ENCODE measurements at regions not wholly inside any gene's neighbourhood (a gene's known extent, or its start where the extent isn't known, plus 50 kb on each side); places are given as distances from the start of the nearest gene placed in this dataset.

DNA sequence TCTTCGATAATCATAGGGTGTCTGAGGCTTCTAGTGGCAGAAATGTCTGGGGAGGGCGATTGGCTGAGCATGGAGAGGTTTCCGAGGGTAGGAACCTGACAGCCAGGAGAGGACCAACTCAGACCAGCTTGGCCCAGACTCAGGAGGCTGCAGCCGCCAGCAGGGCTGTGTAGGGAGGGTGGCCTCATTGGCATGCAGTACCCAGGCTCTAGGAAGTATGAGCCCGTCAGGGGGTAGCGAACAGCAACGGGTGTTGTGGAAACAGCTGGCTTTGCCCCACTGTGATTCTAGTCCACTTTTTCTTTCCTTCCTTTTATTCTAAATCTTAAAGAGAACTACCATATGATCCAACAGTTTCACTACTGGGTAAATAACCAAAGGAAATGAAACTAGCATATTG, 103.3 kb downstream of the DIRAS3 start:
- Histone ChIP-seq H3K36me3 (ENCODE audit: control insufficient read depth, insufficient read depth, low read length) (no peaks in the 10 kb centered on the region), H3K27me3 (ENCODE audit: control insufficient read depth, insufficient read depth, low read length) (peaks cover 5% of the 10 kb centered on the region), H3K4me3 (ENCODE audit: low read depth, low read length) (no peak overlapping the region)
- no peak for DNase-seq (ENCODE audit: low read depth)
- no peak for FAIRE-seq
- TF ChIP-seq, protein P1, sequence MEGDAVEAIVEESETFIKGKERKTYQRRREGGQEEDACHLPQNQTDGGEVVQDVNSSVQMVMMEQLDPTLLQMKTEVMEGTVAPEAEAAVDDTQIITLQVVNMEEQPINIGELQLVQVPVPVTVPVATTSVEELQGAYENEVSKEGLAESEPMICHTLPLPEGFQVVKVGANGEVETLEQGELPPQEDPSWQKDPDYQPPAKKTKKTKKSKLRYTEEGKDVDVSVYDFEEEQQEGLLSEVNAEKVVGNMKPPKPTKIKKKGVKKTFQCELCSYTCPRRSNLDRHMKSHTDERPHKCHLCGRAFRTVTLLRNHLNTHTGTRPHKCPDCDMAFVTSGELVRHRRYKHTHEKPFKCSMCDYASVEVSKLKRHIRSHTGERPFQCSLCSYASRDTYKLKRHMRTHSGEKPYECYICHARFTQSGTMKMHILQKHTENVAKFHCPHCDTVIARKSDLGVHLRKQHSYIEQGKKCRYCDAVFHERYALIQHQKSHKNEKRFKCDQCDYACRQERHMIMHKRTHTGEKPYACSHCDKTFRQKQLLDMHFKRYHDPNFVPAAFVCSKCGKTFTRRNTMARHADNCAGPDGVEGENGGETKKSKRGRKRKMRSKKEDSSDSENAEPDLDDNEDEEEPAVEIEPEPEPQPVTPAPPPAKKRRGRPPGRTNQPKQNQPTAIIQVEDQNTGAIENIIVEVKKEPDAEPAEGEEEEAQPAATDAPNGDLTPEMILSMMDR (IDR thresholded peaks at IDR 0.05; ENCODE audit: insufficient read depth, low read length, severe bottlenecking), result no peak

DNA sequence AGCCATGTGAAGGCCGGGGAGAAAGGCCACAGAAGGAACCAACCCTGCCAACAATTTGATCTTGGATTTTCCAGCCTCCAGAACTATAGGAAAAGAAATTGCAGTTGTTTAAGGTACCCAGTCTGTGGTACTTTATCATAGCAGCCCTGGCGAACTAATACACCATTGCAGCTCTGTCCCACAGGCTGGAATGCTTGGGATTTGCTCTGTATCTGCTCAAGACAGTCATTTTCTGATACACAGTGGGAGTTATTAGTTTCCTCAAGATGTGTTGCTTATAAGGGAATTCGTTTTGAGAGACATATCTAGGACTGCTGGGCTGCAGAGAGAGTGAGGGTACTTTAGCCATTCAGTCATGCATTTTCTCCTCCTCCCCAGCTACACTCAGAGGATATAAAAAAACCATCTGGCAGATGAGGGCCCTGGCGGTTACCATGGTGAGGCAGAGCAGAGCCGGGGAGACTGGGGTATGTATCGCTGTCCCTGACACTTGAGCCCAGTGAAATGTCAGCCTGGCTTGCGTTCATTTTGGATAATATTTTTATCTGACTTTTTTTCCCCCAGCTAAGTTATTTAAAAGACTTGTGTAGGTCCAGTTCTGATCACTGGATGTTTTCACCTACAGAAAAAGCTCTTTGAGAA, 104.6 kb downstream of the DIRAS3 start:
- DNase-seq (ENCODE audit: low read depth), result no peak
- no peak for FAIRE-seq
- H3K4me3 ChIP-seq (ENCODE audit: low read depth, low read length), result no peak overlapping the region
- no peaks in the 10 kb centered on the region for H3K36me3 ChIP-seq (ENCODE audit: control insufficient read depth, insufficient read depth, low read length)
- TF ChIP-seq, protein P1 (IDR thresholded peaks at IDR 0.05; ENCODE audit: insufficient read depth, low read length, severe bottlenecking), result no peak
- H3K27me3 ChIP-seq (ENCODE audit: control insufficient read depth, insufficient read depth, low read length), result peaks cover 3% of the 10 kb centered on the region

DNA sequence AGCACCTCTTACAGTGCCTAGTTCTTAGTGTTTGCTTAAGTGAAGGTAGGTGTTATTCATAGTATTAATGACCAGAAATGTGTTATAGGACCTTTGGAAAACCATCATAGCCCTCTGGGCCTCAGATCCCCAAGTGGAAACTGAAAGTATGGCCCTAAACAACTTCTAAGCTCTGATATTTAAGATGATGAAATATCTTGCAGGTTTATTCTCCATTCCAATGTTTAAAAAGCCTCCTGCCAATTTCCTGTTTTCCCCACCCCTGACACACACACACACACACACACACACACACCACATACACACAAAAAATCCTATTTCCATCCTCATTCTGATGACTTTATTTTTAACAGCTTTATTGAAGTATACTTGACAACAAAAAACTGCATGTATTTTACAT, 108.2 kb downstream of the DIRAS3 start:
- Histone ChIP-seq H3K4me3 (ENCODE audit: low read depth, low read length) (no peak overlapping the region), H3K27me3 (ENCODE audit: control insufficient read depth, insufficient read depth, low read length) (peaks cover 1% of the 10 kb centered on the region), H3K36me3 (ENCODE audit: control insufficient read depth, insufficient read depth, low read length) (no peaks in the 10 kb centered on the region)
- FAIRE-seq (no peak), DNase-seq (ENCODE audit: low read depth) (no peak)
- TF ChIP-seq, protein P1 (IDR thresholded peaks at IDR 0.05; ENCODE audit: insufficient read depth, low read length, severe bottlenecking), result no peak

DNA sequence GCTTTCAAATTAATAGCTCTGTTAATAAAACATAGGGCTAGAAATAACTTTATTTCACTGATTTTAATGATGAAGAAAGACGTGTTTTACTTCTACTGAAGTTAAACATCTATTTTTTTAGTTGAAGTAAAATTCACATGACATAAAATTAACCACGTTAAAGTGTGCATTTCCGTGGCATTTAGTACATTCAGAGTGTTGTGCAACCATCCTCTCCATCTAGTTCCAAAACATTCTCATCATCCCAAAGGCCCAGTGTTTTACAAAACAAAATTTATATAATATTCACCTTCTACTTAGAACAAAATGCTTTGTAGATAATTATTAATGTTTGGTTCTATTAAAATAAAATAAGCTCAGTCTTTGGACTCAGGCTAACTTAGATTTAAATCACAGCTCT, 108.5 kb upstream of the GNG12 start:
- no peaks in the 10 kb centered on the region for H3K36me3 ChIP-seq (ENCODE audit: control insufficient read depth, insufficient read depth, low read length)
- TF ChIP-seq, protein P1 (IDR thresholded peaks at IDR 0.05; ENCODE audit: insufficient read depth, low read length, severe bottlenecking), result no peak
- FAIRE-seq (no peak), DNase-seq (ENCODE audit: low read depth) (no peak)
- H3K4me3 ChIP-seq (ENCODE audit: low read depth, low read length), result no peak overlapping the region
- H3K27me3 ChIP-seq (ENCODE audit: control insufficient read depth, insufficient read depth, low read length), result peaks cover 1% of the 10 kb centered on the region

DNA sequence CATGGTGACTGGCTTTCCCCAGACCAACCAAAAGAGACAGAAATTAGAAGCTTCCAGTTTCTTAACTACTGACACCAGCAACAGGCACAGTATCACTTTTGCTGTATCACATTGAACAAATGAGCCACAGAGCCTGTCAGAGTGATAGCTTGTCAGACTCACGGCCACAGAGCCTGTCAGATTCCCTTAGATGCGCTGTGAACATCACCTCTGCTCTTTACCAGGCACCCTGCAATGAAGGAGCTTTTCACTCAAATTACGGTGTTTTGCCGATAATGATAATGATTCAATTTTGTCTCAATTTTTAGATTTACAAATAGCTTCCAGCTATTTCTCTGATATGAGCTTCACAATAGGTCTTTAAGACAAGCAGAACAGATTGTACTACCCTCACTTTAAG, 107.9 kb upstream of the GNG12 start:
- H3K4me3 ChIP-seq (ENCODE audit: low read depth, low read length), result no peak overlapping the region
- FAIRE-seq, result no peak
- TF ChIP-seq, protein P1 (IDR thresholded peaks at IDR 0.05; ENCODE audit: insufficient read depth, low read length, severe bottlenecking), result no peak

DNA sequence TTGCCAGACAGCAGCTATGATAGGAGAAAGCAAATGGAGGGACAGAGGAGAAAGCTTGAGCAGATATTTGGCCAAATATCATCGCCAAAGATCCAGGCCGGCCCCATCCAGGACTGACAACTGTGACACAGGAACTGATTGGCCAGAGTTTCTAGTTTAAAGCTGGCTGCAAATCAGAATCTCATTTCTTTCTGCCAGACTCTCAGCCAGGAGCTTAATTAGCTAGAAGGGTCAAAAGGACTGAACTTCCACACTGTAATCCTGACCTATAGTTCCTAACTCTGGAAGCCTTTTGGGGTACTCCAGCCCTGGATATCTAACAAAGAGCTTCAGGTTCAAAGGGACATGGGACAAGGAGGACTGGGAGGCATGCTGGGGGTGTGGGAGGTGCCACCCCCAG, 106.7 kb upstream of the GNG12 start:
- DNase-seq (ENCODE audit: low read depth) (no peak), FAIRE-seq (no peak)
- TF ChIP-seq, protein P1 (IDR thresholded peaks at IDR 0.05; ENCODE audit: insufficient read depth, low read length, severe bottlenecking), result no peak
- H3K4me3 ChIP-seq (ENCODE audit: low read depth, low read length), result no peak overlapping the region
- peaks cover 1% of the 10 kb centered on the region for H3K27me3 ChIP-seq (ENCODE audit: control insufficient read depth, insufficient read depth, low read length)
- H3K36me3 ChIP-seq (ENCODE audit: control insufficient read depth, insufficient read depth, low read length), result no peaks in the 10 kb centered on the region

More for the DNA sequence above, 107.9 kb upstream of the GNG12 start:
- DNase-seq (ENCODE audit: low read depth), result no peak
- Histone ChIP-seq H3K36me3 (ENCODE audit: control insufficient read depth, insufficient read depth, low read length) (no peaks in the 10 kb centered on the region), H3K27me3 (ENCODE audit: control insufficient read depth, insufficient read depth, low read length) (peaks cover 1% of the 10 kb centered on the region)

Measured in bronchial epithelial cell (primary cell).